HG03565 (cell line): ENCODE measurements at regions not wholly inside any gene's neighbourhood (a gene's known extent, or its start where the extent isn't known, plus 50 kb on each side); places are given as distances from the start of the nearest gene placed in this dataset.

Experiments
- ATAC-seq: cut with Tn5 transposase; IDR thresholded peaks from one replicate; pipeline ENCODE4 v1.9.1; 2021; ENCODE audit warnings: mild to moderate bottlenecking, moderate library complexity; ENCODE audit not compliant: unreplicated experiment

DNA sequence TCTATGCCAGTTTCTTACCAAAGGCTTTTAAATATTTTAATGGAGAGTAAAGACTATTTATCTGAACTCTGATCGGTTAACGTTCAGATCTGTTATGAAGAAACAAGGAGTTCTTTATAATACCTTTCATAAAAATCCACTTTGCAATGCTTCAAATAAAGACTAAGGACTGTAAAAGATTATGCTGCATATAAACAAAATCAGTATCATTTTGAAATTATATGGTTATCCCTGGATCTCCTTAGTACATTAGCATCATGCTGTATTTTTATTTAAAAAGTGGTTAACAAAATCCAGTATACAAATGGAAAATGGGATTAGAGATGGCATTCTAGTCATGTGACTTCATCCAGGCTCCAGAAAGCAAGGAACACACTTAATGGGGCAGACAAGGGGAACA, 386.8 kb downstream of the LMO4 start:
- no peak for ATAC-seq

DNA sequence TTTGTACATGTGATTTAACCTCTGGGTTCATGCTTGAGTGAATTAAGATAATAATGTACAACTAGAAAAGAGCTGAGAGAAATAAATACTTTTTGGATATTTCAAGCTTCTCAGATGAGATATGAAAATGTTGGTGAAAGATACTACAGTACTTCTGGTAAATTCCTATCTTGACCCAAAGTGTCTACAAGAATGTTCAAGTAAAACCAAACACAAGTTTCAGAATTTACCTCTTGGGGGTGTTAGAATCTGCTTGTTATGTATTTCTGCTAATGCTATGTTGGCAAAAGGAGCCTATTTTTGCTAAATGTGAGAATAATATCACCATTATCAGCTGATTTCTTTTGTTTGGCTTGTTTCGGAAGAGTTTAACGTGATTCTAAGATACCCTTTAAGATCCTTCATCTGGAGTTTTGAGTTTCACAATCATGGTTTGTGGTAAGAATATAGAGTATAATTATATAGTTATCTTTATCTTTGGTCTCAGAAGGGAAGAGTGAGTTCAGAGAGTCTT, 388.5 kb downstream of the LMO4 start:
- no peak for ATAC-seq

DNA sequence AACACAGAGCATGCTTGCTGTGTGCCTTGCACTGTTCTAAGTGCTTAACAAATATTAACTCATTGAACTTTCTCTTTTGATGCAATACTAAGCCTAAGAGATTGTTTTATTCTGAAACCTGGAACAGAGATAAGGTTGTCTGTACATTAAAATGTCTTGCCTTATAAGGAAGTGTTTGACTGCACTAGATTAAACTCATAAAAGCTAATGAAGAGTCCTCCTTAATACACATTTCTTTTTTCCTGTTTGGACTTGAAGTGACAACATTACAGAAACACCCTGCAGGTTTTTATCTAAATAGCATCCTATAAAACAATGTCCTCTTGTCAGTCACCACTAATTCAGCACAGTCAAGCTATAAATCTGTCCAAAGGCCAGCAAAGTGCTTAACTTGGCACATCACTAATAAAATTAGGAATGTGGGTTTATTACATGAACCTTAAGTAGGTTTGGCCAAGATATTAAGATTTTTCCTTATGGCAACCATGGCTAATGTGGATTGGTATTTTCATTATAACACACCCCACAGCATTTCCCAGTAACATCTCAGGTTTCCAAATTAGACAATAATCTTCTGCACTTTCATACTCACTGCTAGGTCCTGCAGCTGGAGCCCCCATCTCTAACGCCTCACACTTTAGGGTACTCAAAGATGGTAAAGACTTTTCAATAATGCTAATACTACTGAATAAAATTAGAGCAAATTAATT, 389.7 kb downstream of the LMO4 start:
- no peak for ATAC-seq

DNA sequence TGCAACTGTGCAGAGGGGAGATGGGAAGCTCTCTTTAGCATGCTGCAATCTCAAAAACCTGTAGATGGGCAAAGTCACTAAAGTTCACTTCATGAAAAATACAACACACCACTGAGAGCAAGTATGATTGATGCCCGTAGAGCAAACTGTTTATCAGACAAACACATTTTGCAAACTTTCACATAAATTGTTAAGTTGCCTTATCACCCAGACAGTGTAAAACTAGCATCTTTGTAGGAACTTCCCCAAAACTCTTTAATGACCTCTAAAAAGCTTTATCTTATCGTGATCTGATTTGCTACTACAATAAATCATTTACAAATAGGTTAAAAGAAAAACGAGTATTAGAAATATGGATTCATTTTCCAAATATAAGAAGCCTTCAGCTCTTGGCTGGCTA, 391.0 kb downstream of the LMO4 start:
- no peak for ATAC-seq

DNA sequence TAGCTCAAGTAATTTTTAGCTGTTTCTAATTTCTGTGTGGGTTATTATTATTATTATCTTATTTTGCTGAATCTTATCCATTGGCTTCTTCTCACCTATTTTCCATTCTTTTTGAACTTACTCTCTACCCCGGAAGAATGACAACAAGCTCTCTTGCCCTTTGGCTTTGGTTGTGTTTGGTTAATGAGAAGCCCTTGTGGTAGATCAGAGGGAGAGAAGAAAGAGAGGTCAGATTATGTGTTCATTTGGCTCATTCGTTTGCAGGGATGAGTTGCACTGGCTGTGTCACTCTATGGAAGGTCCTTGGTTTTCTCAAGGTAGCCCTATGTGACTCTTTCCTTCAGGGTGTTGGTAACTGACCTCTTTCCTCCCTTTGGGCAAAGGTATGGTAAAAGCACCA, 391.9 kb downstream of the LMO4 start:
- no peak for ATAC-seq

DNA sequence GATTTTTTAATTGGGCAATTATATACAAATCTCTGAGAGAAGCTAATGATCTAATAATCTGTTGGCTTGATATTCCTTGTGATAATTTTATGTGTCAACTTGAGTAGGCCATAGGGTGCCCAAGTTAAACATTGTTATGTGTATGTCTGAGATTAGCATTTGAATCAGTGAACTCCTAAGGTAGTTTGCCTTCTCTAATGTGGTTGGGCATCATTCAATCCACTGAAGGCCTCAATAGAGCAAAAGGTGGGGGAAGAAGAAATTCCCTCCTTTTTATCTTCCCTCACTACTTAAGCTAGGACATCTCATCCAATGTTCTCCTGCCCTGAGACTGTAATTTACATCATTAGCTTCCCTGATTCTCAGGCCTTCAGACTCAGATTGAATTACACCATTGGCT, 394.5 kb downstream of the LMO4 start:
- ATAC-seq: no peak

DNA sequence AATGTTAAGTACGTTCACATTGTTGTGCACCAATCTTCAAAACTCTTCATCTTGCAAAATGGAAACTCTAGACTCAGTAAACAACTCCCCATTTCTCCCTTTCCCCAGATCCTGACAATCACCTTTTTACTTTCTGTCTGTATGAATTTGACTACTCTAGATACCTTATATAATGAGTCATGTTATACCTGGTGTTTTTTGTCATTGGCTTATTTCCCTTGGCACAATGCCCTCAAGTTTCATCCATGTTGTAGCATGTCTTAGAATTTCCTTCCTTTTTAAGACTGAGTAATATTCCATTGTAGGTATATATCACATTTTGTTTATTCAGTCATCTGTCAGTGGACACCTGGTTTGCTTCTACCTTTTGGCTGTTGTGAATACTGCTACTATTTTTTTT, 399.5 kb downstream of the LMO4 start:
- ATAC-seq: no peak

DNA sequence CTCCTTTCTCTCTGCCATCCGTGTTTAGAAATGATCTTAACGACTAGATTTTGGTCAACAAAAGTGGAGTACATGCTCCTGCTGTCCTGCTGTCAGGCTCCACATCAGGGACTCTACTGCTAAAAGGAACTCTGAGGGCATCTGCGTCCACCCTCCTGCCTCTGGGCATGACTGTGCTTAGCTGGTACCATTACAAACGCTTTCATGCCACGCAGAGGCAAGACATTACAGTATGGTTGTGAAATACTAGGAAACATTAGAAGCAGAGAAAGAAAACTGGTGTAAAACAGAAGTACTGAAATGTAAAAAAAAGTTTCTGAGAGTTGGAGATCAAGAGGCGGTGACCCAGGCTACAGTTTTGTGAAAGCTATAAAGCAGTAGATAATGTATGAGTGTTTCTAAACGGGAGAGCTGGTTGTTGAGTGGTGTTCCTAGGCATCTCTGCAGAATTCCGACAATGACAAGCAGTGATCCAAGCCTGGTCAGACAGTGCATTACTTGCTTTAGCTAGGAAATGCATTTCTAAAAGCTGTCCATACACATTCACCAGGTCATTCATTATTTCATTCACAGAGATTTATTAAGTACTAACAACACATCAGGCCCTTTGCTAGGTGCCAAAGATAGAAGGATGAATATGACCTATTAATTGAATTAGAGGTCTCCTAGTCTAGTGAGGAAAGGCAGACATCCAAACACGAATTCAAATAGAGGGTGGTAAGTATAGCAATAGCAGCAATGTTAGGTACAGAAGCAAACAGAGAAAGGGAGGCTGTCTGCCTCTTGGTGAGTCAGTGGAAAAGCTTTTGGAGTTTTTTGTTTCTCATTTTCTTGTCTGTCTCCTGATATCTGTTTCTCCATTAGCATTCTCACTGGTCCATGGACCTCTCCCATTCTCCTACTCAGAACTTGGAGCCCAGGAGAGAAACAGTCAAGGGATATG, 401.9 kb downstream of the LMO4 start:
- ATAC-seq: no peak

DNA sequence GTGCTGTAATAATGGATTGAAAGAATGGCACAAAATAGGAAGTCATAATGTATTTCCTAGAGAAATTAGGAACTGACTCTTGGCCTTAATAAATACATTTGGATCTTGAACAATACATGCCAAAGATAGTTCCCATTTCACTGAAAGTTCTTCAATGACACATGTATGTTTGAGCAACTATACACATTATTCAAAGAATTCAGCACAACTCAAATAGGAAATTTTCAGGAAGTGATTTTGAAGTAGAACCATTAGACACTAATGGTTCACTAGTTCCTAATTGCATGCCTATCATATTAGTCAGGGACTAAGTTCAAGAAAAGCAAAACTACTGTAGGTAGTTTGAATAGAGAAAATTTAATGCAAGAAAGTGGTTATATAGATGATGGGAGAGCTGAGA, 404.7 kb downstream of the LMO4 start:
- no peak for ATAC-seq

DNA sequence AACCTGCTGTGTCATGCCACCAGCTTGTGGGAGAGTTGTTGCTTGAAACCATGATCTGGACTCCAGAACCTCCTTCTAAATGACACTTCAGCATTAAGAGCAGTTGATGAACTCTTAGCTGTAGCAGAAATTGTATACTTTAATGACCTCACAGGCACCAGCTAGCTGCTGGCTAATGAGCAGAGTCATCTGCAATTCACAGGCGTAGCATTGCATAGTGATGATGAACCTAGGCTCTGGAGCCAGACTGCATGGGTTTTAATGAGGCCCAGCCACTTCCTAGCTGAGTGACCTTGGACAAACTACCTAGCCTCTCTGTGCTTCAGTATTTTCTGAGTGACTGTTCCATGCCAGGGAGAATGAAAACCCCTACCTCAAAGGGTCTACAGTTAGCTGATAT, 407.1 kb downstream of the LMO4 start:
- no peak for ATAC-seq

DNA sequence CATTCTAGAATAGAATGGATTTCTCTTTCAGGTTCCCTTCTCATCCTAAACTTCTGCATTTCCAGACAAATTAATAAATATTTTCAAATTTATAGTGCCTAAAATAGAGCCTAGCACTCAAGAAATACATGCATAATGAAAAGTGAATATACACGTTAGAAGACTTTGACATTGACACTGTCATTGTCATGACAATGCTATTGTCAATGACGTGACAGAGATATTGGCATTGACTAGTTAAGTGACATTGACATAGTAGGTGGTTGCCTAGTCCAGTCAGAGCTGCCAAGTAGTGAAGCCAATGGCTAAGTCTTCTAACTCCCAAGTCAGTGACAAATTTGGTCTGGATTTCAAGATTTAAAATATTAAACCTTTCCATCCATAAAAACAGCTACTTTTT, 410.5 kb downstream of the LMO4 start:
- ATAC-seq: no peak

DNA sequence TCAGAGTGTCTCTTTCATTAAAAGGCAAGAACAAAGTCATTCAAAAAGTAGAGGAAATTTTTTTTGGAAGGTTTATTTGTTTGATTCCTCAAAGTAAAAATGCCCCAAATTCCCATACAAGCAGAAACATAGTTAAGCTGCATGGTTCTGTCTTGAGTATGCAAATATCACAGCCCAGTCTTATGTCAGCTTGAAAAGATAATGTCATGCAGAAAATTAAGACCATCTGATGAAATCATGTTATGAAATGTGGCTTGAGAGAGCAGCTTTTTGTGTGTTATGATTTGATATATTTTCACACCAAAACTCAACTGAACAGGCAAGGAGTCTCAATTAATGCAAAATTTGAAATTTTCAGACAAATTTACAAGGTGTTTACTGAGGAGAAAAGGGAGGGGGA, 411.0 kb downstream of the LMO4 start:
- no peak for ATAC-seq

DNA sequence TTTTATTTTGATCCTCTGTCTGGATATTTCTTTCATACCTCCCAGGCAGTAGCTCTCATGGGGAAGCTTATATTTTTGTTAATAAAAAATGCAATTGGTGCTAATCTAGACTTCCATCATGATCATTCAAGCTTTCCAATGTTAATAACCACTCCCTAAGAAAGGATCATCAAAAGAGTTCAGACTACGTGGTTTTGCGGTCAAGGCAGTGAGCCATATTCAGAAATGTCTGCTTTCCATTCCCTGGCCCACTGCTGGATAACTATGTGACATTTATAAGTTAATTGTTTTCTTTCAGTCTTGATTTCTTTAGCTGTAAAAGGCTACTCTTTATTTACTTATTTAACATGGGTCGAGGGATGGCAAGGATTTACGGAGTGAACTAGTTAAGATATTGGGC, 414.6 kb downstream of the LMO4 start:
- ATAC-seq: no peak

DNA sequence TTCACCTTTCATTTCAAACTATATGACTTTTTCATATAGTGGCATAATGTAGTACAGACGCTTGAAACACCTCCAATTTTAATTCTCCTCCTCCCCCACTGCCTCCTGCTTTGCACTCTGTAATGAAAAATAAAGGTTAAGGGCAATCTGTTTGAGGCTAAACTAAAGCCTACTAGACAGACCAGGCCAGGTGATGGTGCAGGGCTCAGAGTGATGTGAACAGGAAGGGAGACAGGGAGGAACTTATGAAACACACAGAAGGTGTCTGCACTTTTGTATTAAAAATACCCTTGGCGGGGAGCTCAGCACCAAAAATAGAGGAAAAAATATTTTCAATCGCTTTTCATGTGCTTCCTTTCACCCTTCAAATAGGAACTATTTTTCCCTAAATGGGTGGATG, 415.4 kb downstream of the LMO4 start:
- no peak for ATAC-seq

DNA sequence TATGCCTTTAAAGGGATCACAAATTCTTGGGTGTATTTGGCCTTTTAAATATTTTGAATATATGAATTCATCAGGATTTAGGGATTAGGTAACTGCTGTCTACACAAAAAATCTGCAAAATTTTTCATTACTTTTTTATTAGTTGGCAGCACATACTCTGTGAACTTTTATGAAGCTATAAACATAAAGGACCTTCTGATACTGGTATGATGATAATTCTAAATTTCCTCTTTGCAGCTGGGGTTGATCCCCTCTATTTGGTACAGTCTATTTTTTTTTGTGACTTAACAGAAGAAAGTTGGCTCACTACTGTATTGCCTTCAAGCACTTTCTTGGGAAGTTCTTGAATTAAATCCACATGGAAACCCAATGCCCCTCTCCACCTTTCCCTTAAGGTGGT, 416.1 kb downstream of the LMO4 start:
- ATAC-seq: no peak

DNA sequence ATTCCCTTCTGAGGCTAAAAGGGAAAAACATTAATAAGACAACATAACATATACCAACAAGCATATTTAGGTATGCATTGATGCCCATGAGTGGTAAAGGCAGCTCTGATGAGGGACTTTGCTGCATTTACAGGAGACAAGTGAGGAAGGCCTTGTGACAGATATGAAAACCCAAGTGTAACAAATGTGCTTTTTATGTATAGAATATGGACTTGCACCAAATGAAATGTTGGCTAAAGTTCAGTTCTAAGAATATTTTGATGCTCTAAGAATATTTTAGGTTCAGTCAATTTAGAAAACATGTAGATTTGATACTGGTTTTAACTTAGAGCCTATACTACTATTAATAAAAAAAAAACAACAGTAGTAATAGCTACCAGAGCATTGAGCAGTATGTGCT, 424.7 kb downstream of the LMO4 start:
- no peak for ATAC-seq

DNA sequence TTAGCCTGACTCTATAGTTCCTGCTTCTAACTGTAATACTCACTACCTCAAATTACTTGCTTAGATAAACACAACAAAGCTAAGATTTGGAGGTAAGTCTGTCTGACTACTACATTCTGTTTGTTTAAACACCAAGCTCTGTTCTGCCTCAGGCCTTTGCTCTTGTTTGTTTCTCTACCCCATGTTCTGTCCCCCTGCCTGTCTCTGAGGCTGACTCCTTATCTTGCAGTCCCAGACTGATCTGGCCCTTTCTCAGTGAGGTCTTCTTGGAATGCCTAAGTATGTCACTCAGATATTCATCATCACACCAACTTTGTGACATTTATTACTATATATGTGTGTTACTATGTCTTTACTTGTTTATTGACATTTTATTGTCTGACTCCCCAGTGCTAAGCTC, 425.5 kb downstream of the LMO4 start:
- ATAC-seq: no peak

DNA sequence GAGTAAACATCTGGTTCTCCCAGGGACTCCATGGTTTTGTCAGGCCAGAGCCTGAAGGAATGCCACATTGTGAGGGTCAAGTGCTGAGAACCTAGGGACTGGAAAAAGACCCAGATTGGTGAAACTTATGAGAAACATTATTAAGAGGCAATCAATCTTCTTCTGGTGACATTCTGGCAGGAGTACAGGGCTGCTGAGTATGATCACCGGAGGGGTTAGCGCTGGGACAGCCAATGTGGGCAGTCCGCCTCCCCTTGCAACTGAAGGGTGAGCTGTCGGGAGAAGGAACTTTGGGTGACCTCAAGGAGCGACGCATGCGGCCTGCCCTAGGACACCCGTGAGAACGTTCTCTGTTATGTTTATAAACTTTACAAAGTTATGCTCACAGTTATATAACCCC, 429.0 kb downstream of the LMO4 start:
- ATAC-seq: no peak

DNA sequence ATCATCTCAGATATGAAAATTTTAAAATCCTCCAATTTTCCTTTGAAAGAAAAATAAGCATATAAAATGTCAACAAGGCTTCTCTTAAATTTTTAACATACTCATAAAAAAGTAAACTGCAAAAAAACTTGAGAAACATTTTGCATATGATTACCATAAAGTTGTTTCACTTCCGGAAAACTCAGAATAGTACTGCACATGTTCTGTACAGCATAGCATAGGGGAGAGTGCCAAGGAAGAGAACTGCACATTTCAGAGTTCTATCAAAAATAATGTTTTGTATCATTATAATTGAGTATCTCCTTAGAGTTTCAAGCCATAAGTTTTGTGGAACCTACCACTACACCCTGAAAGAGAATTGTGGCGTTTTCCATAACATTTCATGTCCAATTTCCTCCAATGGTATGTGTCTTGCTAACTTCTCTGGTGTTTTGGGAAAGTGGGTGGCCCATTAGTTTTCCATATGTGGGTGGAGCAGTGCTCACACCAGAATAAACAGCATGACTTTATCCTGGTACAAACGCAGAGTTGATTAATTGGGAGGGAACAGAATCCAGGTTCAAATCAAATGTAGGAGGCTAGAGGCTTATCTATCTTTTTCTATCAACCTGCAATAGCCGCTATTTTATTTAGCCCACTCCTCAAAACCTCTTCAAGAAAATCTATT, 430.9 kb downstream of the LMO4 start:
- ATAC-seq: no peak

DNA sequence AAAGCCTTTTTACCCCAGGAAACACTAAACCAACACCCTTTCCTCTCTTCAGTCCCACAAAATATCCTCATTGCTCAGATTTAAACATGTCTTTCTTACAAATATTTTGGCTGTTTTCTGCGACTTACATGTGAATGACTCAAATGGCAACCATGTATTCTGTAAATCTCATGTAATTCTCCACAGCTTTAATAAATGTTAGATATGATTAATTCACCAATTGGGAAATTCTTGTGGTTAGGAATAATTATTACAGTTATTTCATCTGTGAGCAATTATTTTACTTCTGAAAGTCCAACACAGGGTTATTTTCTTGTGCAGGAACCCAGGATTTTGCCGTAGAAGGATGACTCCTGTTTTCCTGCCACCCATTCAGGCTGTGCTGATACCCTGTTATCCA, 431.5 kb downstream of the LMO4 start:
- no peak for ATAC-seq

DNA sequence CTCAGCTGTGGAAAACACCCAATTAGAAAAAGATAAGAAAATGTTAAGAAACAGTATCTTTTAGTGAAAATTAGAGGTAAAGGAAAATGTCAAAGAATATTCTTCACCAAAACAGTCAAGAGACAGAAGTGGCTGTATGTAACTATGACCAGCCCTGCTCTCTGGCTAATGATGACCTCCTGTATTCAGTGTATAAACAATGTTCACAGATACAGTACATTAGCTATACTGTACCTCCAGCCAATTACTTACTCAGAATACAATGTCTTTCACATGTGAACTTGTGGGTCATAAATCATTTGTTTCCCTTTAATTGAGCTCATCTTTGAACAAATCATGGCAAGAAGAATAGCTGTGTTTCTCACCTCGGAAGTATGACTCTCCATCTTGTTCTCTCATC, 432.0 kb downstream of the LMO4 start:
- no peak for ATAC-seq

DNA sequence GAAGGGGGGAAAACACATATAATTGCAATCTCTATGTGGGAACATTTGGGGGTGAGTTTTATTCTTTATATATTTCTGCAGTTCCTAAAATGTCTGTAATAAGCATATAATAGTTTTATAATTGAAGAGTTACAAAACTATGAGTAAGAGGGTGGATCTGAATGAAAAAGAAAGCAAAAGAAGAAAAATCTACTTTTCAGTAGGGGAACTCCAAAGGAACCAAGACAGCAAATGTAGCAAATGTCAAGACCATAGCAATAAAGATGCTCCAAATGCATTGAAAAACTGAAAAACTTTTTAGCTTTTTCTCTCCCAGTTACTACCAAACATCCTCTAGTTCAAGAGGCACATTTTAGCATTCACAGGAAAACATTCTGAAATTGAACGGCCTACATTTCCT, 434.8 kb downstream of the LMO4 start:
- ATAC-seq: no peak
